GM19463 (cell line): ENCODE measurements at regions not wholly inside any gene's neighbourhood (a gene's known extent, or its start where the extent isn't known, plus 50 kb on each side); places are given as distances from the start of the nearest gene placed in this dataset.

Experiments used
- ATAC-seq: cut with Tn5 transposase; IDR thresholded peaks from one replicate; pipeline ENCODE4 v1.9.1; 2021; ENCODE audit warnings: mild to moderate bottlenecking, moderate library complexity; ENCODE audit not compliant: unreplicated experiment

DNA sequence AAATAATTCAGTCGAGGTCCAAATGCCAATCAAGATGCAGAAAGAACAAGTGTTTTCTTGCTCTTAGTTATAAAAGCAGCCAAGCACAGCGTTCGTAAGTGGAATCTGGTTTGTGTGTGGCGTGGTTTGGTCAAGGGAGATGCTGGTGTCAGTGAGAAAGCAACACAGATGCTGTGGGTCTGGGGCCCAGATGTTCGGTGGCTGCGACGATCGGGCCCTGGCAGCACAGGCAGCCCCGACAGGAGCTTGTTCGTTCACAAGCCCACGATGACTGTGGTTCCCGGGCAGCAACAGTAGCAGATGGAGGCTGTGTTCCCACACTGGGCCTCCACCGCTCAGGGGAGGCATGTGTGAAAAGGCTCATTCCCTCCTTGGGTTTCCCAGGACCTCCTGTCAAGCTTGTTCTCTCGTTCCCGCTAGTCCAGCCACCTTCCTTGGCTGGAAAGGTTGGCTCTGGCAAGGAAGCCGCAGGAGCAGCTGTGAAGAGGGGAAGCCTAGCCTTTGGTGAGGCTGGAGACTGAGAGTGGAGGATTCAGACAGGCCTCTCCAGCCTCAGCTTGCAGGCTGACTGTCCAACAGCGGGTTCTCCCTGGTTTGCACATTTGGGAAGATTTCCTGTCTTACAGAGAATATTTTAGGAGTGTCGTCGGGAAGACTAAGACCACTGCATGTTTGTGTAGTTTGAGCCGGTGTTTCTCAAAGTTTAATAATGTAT is 304.7 kb downstream of the QKI start:
- no peak for ATAC-seq

DNA sequence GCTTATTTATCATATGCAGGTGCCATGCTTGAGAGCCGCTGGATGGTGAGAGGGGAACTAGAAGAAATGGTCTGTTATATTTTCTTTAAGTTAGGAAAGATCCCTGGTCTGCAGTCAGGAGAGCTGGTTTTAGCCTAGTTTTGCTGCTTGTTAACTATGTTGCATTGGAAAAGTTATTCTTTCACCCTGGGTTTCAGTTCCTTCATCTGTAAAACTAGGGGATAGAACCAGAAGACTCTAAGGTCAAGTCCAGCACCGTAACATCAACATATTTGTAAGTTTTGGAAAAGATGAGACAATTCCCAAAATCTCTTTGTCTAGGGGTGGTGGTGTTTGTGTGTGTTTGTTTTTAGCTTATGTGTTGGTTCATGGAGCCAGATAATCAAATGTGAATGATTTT is 304.0 kb downstream of the QKI start:
- ATAC-seq, result no peak

DNA sequence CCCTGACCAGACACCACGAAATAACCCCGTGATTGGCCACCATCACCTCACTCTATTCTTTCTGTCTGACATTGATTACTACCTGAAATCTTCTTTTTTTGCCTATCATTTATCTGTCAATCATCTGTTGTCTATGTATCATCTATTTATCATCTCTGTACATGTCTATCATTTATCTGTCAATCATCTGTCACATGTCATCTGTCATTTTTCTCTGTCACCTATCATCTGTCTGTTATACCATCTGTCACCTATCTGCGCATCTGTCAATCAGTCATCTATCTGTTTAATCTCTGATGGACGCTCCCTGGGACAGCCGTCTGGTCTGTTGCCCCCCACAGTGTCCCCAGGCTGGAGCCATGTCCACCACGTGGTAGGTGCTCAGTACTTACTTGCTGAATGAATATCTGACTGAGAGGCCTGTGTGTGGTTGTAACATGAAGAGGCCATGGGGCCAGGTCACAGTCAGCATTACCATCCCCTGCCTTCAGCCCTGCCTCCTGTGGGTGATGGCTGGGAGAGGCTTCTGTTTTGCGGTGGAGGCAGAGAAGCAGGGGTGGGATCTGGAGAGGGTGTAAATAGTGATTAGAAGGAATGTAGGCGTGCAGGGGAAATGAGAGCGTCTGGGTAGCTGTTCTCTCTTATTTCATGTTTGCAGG is 302.7 kb downstream of the QKI start:
- no peak for ATAC-seq

DNA sequence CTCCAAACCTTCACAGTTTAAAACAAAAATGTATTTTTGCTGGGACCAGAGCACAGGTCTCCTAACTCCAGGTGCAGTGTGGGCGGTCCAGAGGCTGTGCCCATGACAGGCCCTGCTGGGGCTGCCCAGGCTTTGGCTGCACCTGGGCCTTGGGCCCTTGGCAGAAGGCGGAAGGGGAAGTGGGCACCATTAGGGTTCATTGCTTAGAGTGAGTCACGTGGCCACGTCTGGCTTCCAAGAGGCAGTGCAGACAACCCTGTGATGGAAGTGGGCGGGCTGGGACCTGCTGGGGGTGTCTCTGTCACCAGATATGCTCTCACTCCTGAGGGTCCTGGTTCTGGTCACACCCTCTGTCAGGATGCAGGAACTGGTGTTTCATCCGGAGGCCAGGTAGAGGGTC is 302.2 kb downstream of the QKI start:
- peak; percentile 33 for ATAC-seq

DNA sequence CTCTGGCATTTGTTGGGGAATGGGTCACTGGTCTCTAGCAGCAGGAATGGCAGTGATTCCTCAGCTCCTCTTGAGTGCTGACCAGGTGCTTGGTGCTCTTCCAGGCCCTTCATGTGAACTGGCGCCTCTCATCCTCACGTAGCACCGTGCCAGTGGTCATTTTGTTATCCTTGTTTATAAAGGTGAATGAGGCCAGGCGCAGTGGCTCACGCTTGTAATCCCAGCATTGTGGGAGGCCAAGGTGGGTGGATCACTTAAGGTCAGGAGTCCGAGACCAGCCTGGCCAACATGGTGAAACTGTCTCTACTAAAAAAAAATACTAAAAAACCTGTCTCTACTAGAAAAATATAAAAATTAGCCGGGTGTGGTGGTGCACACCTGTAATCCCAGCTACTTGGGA is 301.3 kb downstream of the QKI start:
- no peak for ATAC-seq

DNA sequence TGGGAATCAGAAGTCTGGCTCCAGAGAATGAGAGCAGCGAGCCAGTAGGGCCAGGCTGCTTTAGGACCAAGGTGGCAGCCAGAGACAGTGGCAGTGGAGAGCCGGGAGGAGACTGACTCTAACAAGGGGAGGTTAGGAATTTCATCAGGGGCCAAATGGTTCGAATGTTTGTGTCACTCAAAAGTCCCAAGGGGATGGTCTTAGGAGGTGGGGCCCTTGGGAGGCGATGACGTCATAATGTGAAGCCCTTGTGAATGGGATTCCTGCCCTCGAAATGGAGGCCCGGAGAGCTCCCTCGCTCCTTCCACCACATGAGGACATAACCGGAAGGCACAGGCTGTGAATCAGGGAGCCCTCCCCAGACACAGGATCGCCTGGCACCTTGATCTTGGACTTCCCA is 299.7 kb downstream of the QKI start:
- ATAC-seq, result no peak

DNA sequence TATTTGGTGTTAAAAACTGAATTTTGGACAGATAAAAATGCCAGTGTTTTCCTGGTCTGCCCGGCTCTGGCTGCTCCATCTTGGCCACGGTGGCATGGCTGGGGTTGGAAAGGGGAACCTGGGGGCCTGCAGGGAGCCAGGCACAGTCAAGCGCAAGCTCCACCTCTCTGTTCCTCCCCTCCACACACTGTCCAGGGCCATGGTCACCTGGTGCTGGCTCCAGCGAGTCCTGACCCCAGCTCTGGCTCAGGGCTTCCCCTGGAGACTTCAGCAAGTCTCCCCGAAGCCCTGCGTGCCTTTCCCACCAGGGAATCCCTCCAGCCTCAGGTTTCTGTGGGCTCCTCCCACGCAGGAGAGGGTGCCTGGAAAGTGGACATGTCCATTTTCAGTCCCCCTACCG is 298.5 kb downstream of the QKI start:
- no peak for ATAC-seq

DNA sequence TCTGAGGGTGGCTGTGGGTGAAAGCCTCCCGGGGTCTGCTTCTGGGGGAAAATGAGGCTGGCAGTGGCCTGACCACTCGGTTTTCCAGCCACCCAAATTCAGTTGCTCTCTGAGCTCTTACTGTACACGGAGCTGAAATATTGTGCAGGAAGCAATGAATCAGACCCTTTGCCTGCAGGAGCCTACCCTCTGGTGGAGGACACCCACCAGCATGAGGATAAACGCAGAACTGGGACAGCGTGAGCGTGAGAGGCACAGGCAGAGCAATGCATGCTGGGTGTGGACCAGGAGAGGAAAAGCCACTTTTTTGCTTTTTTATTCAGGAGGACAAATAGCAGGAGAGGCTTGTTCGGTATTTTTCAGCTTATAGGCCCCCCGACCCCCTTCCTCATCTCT is 298.0 kb downstream of the QKI start:
- no peak for ATAC-seq

DNA sequence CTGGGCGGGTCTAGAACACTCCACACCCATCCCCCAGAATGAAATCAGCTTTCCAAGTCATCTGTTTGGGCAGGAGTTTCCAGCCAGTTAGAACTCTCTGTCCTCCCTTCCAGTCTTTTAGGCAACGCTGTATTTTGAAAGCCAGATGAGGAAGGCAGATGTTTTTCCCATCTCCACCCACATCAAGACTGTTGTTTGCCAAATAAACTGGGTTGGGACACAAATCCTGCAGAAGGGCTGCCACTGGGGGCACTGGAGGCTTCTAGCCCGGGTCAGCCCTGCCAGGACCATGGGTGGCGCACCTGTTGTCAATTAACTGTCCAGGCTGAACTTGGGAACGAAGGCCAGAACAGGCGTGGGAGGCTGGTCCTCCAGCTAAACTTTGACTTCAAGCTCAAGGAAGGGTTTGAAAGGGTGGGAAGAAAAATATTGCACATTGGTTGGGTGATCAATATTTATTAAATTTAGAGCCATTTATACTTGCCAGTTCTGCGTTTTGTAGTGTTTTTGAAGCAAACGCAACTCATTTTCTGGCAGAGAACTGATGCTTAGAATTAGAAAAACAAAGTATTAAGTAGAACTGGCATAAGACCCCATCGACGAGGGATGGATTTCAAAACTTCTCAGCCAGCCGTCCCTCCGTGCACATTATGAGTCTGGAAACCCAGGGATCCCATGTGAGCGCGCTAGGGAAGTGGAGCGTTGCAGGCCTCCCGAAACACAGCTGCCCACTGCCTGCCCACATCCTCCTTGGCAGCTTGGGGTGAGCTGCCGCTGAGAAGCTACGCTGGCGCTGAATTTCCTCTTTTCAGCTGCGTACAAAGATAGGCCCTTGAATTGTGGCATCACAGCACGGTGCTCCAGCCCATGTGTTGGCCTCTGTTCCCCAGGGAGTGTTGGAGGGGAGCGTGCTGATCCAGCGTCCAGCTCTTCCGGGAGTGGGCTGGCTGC is 297.4 kb downstream of the QKI start:
- ATAC-seq, result peak; percentile 38

DNA sequence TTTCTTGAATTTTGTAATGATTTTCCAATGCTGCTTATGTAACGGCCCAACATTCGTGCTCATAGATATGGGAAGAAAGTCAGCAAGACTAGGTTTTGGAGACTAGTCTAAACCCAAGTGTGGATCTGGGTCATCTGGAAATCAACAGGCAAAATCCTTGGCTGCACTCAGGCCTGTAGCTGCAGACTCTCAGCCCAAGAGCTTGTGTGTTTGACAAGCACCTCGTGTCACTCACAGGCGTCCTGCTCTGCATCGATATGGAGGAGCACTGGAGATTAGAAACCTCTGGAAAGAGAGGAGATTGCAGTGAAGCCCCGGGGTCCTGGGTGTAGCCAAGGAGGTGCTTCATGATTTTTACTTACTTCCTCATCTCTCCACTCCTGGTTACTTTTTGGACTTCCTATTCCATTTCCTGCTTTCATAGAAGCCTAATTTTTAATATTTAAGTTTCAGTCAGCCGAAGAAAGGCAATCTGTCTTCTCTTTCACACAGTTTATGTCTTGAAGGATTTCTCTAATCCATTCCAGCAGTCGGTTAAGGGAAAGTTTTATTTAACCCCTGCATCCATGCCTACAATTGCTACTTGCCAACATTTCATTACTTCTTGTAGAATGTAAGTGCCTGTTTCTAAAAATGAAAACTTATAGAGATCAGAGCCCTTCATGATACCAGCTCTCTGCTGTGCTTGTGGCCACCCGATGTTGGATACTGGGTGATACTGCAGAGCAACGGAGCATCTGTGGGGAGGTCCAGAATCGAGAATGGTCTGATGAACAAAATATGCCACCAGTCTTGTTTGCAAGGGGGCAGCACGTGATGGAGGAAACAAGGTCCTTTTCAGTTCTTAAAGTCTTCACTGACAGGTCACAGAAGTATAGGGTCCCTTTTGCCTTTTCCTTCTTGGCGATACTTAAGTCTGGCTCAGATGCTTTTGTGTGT is 296.3 kb downstream of the QKI start:
- ATAC-seq, result no peak

DNA sequence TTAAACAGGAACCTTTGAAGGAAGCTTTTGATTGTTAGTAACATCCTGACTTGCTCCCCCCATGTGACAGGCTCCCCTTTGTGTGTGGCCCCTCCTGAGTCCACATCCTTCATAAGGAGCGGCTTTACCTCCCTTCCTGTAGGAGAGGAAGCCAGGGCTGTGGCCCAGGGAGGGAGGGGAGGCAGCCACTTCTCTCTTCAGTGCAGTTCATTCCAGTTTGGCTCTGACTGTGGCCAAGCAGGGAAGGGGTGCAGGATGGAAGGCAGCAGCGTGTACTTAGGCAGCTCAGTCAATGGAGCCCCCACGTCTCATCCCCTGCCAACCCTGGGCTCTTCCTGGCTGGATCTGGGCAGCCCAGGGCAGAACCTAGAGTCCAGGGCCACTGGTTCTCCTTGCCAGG is 295.2 kb downstream of the QKI start:
- ATAC-seq, result no peak

DNA sequence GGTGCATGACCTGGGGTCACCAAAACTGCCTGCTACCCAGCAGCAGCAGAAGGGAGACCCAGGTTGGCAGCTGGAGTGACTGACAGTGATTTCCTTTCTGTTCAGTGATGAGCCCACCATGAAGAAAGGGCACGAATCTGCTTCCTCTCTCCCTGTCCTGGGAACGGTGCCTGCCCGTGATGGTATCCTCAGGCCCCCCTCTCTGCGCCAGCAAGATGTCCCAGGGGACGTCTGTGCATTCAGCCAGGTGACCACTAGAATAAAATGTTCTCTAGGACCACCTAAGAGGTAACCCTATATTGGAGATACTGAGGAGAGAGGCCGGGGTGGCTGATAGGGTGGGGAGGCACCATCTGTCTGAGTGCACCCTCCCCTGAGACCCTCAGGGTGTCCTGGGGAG is 294.7 kb downstream of the QKI start:
- no peak for ATAC-seq

DNA sequence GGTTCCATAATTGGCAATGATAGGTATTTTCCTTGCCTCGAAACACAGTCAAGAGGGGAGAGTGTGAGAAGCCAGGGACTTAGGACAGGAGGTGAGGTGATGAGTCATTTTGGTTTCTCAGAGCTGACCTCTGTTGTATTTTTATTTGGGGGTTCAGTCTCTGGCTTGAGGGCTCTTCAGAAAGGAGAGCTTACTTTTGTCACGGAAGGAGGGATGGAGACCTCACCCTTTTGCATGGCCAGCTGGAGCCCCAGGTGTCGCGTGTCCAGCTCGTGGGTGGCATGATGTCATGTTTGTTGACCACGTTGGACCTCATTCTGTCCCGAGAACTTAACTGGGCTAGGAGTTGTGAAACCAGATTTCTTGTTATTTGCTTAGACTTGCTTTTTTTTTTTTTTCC is 293.9 kb downstream of the QKI start:
- ATAC-seq, result peak; percentile 51

DNA sequence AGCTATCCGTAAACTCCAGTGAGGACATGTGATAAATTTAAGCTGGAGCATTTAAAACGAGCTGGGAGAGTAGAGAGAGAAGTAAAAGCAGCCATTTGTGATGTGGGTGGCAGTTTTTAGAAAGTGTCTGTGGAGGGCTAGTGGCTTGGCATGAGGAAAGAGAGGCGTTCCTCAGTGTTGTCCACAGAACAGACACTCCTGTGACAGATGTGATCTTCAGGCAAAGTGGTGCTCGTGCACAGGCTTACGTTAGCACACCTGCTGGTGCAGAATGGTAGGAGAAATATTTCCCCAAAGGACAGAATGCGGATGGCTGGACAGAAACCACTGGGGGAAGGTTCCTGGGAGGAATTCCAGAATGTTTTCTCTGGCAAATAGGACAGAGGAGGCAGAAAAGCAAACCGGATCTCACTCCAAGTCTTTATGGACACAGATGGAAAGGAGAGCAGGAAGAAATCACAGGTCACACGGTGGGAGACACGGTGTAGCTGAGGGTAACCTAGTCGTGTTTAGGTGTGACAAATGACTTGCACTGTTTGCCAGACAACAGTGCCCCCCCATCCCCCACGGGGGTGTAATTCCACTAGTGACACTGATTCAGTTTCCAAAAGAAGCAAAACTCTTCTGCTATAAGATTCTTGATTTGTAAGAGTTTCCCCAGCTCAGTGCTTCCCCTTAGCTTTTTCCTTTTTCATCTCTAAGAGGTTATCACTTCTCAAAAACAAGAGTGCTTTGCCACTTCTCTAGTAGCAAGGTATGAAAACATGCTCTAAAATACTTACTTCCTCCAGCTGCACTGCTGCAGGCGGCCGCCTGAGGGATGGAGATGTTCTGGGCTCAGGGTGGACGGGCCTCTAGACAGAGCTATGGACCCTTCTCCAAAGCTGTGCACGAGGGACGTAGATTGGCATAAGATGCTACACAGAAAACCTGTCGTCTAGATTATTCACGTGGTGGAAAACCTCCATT is 293.2 kb downstream of the QKI start:
- peak; percentile 33 for ATAC-seq

DNA sequence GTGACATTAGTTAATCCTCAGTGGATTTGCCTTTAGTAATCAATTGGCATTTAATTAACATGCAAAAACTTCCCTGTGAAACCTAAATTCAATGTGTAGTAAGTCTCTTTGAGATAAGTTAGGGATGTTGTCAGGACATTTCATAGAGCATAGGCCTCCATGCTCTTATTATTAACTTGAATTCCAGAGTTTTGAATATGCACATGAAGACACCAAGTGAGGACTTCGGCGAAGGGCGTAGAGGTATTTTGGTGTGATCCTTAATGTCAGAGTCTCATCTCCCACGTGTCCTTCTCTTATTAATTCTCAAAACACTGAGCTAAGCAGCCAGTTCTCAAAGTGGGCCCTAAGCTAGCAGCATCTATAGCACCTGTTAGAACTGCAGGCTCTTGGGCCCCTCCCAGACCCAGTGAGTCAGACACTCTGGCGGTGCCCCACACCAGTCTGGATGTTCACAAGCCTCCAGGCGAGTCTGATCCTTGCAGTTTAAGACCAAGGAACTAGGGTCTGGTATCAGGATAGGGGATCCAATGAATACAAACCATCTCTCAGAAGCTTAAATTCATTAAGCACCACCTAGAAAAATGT is 292.1 kb downstream of the QKI start:
- no peak for ATAC-seq

DNA sequence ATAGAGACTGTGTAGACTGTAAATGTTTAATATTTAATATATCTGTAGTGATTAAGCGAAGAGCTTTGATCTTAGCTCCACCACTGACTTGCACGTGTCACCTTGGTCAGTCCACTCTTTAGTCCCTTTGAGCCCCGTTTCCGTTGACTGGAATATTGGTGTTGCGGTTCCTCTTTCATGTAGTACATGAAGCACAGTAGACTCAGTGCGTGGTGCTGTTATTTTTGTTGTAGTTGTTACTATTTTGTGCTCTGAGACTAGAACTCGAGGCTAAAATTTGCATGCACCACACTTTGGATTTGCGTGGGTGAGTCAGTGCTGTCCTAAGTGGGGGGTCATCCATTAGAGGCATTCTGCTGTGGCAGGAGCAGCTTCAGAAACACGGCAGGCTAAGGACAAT is 291.4 kb downstream of the QKI start:
- peak; percentile 45 for ATAC-seq

DNA sequence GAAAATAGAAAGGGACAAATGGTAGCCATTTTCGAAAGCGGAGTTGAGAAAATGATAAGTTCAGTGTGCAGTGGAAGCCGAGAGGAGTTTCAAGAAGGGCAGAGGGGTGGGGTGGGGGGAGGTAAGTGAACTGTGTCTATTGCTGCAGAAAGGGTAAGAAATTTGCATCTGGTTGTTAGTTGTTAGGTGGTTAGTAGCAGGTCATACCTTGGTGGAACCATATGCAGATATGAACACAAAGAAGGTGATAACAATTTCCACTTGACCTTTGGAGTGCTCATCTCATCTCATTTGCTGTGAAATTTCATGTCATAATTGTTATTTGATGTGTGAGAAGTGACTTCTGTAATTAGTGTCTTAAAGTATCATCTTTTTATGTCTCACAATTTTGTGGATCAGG is 288.2 kb downstream of the QKI start:
- ATAC-seq, result peak; percentile 22

DNA sequence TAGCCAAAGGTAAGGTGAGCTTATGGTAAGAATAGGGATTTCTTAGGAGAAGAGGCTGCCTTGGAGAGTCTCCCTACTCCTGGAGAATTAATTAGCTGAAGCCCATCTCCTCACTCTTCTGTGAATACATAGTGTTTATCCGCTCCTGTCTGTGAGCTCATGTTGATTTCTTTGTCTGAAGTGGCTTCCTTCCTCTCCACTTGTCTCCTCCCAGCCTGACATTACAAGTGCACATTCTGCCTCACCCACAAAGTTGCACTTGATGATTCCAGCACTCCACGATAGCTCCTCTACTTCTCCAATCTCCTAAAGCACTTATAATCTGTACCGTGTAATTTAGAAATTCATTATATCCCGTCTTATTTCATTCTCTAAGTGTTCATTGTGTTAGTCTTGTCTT is 287.2 kb downstream of the QKI start:
- ATAC-seq, result no peak

DNA sequence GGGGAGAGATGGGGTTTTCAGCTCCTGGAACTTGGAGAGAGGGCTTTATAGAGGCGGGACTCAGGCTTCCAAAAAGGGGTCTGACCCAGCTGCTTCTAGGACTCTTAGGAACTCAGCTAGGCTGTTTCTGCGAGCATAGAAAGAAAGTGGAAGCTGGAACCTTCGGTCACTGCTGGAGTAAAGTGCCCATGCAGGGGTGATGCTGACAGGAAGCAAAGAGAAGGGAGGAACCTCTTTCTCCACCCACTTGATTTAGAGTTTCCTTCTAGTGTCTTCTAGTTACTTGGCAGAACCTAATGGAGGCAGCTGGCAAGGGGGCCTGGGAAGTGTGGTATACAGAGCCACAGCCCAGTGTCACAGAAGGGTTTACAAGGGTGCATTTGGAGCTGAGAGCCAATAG is 283.6 kb downstream of the QKI start:
- ATAC-seq, result no peak
